HG02973 (cell line): ENCODE measurements at regions not wholly inside any gene's neighbourhood (a gene's known extent, or its start where the extent isn't known, plus 50 kb on each side); places are given as distances from the start of the nearest gene placed in this dataset.

ENCODE experiments used
- ATAC-seq: cut with Tn5 transposase; IDR thresholded peaks from one replicate; pipeline ENCODE4 v1.9.1; 2021; ENCODE audit warnings: moderate library complexity; ENCODE audit not compliant: unreplicated experiment

GRCh38 chr2:19810148-19810547 lies 91.6 kb downstream of the TTC32 start:
- no peak for ATAC-seq

- ATAC-seq = no peak
These were observed 92.6 kb downstream of the TTC32 start for GRCh38 chr2:19809206-19809605.

GRCh38 chr2:19807866-19808265 lies 93.9 kb downstream of the TTC32 start:
- no peak for ATAC-seq

- ATAC-seq = no peak
These were observed 94.4 kb downstream of the TTC32 start for GRCh38 chr2:19807346-19807745.

- ATAC-seq = no peak
These were observed 95.2 kb downstream of the TTC32 start for GRCh38 chr2:19806591-19806990.

- no peak for ATAC-seq
These were observed 95.7 kb downstream of the TTC32 start for GRCh38 chr2:19806131-19806530.

- no peak for ATAC-seq
These were observed 96.5 kb downstream of the TTC32 start for GRCh38 chr2:19805266-19805665.

- no peak for ATAC-seq
These were observed 97.0 kb downstream of the TTC32 start for GRCh38 chr2:19804639-19805260.

GRCh38 chr2:19802086-19802841 lies 99.5 kb downstream of the TTC32 start:
- no peak for ATAC-seq

- no peak for ATAC-seq
These were observed 100.3 kb downstream of the TTC32 start for GRCh38 chr2:19801367-19802080.

- ATAC-seq = no peak
These were observed 101.0 kb downstream of the TTC32 start for GRCh38 chr2:19800796-19801195.

GRCh38 chr2:19799881-19800780 lies 101.7 kb downstream of the TTC32 start:
- ATAC-seq = no peak

GRCh38 chr2:19797871-19798270 lies 103.9 kb downstream of the TTC32 start:
- no peak for ATAC-seq

- ATAC-seq = no peak
These were observed 104.5 kb downstream of the TTC32 start for GRCh38 chr2:19797243-19797810.

GRCh38 chr2:19796035-19796695 lies 105.6 kb downstream of the TTC32 start:
- ATAC-seq = no peak

GRCh38 chr2:19793132-19793750 lies 108.5 kb downstream of the TTC32 start:
- ATAC-seq = no peak

GRCh38 chr2:19790291-19790690 lies 111.5 kb downstream of the TTC32 start:
- no peak for ATAC-seq

- no peak for ATAC-seq
These were observed 114.6 kb downstream of the TTC32 start for GRCh38 chr2:19787134-19787533.

GRCh38 chr2:19786408-19787058 lies 115.2 kb downstream of the TTC32 start:
- peak; percentile 72 for ATAC-seq
